ENCODE measurements at regions not wholly inside any gene's neighbourhood (a gene's known extent, or its start where the extent isn't known, plus 50 kb on each side); places are given as distances from the start of the nearest gene placed in this dataset.

DNA sequence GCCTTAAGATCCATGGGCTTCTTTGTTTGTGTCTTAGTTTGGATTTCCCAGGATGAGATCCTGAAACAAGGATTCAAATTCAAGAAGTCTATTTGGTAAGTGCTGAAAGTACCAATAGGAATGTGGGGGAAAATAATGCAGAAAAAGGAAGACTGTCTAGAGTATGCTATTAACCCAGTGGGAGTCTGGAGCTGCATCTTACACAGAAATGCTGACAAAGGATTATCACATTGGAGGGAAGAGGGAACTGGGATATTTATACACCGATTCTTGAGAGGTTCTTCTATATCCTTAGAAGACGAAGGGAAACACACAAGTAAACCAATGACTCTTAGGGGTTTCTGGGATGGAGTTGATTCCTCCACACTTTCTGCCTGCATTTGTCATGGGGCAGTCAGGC lies 294.8 kb upstream of the FIGN start:
- intact Hi-C loops (cut with DNase I; ENCODE audit: low total_unique reads) = no loop called here

DNA sequence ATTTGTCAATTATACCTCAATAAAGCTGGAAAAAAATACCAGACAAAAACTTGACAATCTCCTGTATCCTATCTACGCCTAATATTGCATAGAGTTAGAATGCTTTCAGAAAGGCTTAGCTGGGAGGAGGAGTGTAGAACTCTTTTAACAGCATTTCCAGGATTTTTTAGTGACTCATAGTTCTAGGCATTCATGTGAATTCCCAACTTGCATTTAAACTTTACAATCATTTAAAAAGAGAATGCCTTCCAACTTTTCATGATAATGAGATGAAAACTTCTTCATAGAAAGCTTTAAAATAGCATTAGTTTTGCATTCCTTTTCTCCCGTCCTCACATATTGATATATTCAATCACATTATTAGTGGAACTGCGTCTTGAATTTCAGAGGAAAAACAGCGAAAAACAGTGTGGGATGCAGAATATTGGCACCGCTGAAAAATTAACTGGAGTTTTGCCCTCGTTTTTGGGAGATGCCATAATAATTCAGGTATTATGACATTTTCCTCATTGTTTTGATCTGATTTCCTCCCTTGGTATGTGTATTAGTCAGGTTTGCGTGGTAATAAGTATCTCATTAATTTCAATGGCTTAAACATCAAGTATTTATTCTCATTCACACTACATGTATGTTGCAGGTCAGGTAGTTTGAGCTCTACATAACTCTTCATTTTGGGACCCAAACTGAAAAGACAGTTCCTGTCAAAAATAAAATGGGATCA lies 293.2 kb upstream of the FIGN start:
- no peak for DNase-seq (ENCODE audit: low spot score in 2 of 2)
- Histone ChIP-seq H3K27ac (no peak overlapping the region), H3K4me1 (no peaks in the 10 kb centered on the region), H3K4me3 (no peak overlapping the region), H3K27me3 (no peaks in the 10 kb centered on the region), H3K36me3 (no peaks in the 10 kb centered on the region), H3K9me3 (no peaks in the 10 kb centered on the region)
- intact Hi-C loops (cut with DNase I; ENCODE audit: low total_unique reads) = no loop called here
- TF ChIP-seq POLR2A (IDR thresholded peaks at IDR 0.05) = no peak
- TF ChIP-seq, protein P1, sequence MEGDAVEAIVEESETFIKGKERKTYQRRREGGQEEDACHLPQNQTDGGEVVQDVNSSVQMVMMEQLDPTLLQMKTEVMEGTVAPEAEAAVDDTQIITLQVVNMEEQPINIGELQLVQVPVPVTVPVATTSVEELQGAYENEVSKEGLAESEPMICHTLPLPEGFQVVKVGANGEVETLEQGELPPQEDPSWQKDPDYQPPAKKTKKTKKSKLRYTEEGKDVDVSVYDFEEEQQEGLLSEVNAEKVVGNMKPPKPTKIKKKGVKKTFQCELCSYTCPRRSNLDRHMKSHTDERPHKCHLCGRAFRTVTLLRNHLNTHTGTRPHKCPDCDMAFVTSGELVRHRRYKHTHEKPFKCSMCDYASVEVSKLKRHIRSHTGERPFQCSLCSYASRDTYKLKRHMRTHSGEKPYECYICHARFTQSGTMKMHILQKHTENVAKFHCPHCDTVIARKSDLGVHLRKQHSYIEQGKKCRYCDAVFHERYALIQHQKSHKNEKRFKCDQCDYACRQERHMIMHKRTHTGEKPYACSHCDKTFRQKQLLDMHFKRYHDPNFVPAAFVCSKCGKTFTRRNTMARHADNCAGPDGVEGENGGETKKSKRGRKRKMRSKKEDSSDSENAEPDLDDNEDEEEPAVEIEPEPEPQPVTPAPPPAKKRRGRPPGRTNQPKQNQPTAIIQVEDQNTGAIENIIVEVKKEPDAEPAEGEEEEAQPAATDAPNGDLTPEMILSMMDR (IDR thresholded peaks at IDR 0.05) = no peak
- TF ChIP-seq POLR2AphosphoS5 (IDR thresholded peaks at IDR 0.05) = no peak

More for the DNA sequence above, 294.8 kb upstream of the FIGN start:
- DNase-seq (ENCODE audit: low spot score in 2 of 2) = no peak
- TF ChIP-seq, protein P1 (IDR thresholded peaks at IDR 0.05) = no peak
- Histone ChIP-seq H3K27ac (no peak overlapping the region), H3K9me3 (no peaks in the 10 kb centered on the region), H3K4me1 (no peaks in the 10 kb centered on the region), H3K4me3 (no peak overlapping the region), H3K27me3 (no peaks in the 10 kb centered on the region), H3K36me3 (no peaks in the 10 kb centered on the region)

DNA sequence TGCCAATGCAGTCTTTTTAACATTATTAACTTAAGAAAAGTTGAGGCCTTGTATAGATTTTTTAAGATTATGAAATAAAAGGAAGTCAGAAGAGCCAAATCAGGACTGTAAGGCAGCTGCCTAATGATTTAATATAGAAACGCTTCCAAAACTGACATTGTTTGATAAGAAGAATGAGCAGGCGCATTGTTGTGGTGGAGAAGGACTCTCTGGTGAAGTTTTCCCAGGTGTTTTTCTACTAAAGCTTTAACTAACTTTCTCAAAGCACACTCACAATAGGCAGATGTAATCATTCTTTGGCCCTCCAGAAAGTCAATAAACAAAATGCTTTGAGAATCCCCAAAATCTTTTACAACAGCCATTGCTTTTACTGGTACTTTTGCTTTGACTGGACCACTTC lies 288.6 kb upstream of the FIGN start:
- intact Hi-C loops (cut with DNase I; ENCODE audit: low total_unique reads) = no loop called here
- no peak overlapping the region for H3K27ac ChIP-seq
- no peak for TF ChIP-seq POLR2A (IDR thresholded peaks at IDR 0.05)

DNA sequence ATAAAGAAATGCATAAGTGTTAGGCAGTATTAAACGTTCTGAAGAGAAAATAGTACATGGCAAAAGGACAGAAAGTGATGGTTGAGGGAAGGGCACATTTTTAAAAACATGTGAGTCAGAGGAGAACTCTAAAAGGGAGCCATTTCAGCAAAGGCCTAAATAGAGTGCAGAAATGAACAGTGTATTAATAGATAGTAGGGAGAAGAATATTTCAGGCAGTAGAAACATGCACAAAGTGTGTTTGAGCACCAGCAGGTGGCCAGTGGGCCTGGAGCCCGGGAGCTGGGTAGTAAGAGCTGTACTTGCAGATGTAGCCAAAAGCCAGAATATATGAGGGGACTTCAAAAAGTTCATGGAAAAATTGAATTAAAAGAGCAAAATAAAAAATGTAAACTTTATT lies 288.1 kb upstream of the FIGN start:
- no peaks in the 10 kb centered on the region for H3K4me1 ChIP-seq
- H3K4me3 ChIP-seq = no peak overlapping the region
- TF ChIP-seq, protein P1 (IDR thresholded peaks at IDR 0.05) = no peak
- TF ChIP-seq POLR2A (IDR thresholded peaks at IDR 0.05) (no peak), POLR2AphosphoS5 (IDR thresholded peaks at IDR 0.05) (no peak)
- H3K27me3 ChIP-seq = no peaks in the 10 kb centered on the region
- H3K36me3 ChIP-seq = no peaks in the 10 kb centered on the region
- intact Hi-C loops (cut with DNase I; ENCODE audit: low total_unique reads) = no loop called here
- DNase-seq (ENCODE audit: low spot score in 2 of 2) = no peak
- H3K9me3 ChIP-seq = no peaks in the 10 kb centered on the region
- no peak overlapping the region for H3K27ac ChIP-seq

More for the DNA sequence above, 288.6 kb upstream of the FIGN start:
- no peaks in the 10 kb centered on the region for H3K4me1 ChIP-seq
- H3K27me3 ChIP-seq = no peaks in the 10 kb centered on the region
- H3K4me3 ChIP-seq = no peak overlapping the region
- no peaks in the 10 kb centered on the region for H3K36me3 ChIP-seq
- DNase-seq (ENCODE audit: low spot score in 2 of 2) = no peak
- no peaks in the 10 kb centered on the region for H3K9me3 ChIP-seq

DNA sequence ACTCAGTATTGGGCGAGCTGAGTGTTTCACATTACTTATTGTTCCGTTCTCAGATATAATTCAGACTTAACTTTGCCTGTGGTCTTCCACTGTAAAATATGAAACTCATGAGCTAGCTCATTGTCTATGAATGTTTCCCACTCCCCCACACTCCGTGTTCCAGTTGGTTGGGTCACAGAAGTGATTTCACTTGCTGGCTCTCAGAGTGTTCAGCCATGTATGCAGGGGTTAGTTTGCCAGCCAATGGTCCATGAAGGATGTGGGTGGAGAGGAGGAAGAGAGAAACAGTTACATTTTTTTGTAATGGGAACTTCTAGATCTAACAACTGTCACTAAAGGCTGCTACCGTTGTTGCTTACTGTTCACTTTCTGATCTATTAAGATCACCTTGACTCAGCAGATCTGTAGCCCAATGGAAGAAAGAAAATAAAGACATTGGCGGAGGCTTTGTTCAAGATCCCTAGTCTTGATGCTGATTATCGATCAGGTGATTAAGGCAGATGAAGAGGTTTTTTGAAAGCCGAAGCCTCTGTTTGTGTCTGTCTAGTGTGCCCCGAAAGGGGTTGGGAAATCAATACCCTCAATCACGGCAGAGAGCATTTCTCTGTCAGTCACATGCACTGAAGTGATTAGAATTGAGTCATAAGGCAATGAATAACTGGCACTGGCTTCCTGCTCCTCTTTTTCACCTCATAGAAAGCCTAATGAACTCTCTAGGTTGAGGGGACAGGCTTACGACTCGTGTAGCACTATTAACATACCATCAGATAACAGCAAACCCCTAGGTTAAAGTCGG lies 279.7 kb upstream of the FIGN start:
- Histone ChIP-seq H3K4me1 (no peaks in the 10 kb centered on the region), H3K27me3 (no peaks in the 10 kb centered on the region), H3K27ac (no peak overlapping the region), H3K4me3 (no peak overlapping the region), H3K36me3 (no peaks in the 10 kb centered on the region), H3K9me3 (no peaks in the 10 kb centered on the region)
- intact Hi-C loops (cut with DNase I; ENCODE audit: low total_unique reads) = no loop called here
- no peak for DNase-seq (ENCODE audit: low spot score in 2 of 2)
- TF ChIP-seq, protein P1 (IDR thresholded peaks at IDR 0.05) = no peak
- TF ChIP-seq POLR2AphosphoS5 (IDR thresholded peaks at IDR 0.05) = no peak
- TF ChIP-seq POLR2A (IDR thresholded peaks at IDR 0.05) = no peak
